ENCODE measurements at regions not wholly inside any gene's neighbourhood (a gene's known extent, or its start where the extent isn't known, plus 50 kb on each side); places are given as distances from the start of the nearest gene placed in this dataset.

- no peak overlapping the region for H3K4me3 ChIP-seq
- ATAC-seq (no peak), FAIRE-seq (no peak), DNase-seq (ENCODE audit: low read depth in 1 of 2, low spot score in 1 of 2) (no peak)
- no peak overlapping the region for H3K4me2 ChIP-seq
- H3K4me1 ChIP-seq = peaks cover 7% of the 10 kb centered on the region
- POLR2A ChIA-PET = no interaction called here
- H3K27ac ChIP-seq = peak overlapping the region in 1 of 2 experiments; percentile 19; a peak in 1 of 6 replicates
- TF ChIP-seq ZC3H11A (IDR thresholded peaks at IDR 0.05) = no peak
- TF ChIP-seq TP53 (CRISPR knock-in tag; IDR thresholded peaks at IDR 0.05) = no peak
- TF ChIP-seq HOXB5 (CRISPR knock-in tag; IDR thresholded peaks at IDR 0.05) = no peak
- TF ChIP-seq PBX3 (IDR thresholded peaks at IDR 0.05) = no peak
- TF ChIP-seq HOXB13 (CRISPR knock-in tag; IDR thresholded peaks at IDR 0.05; ENCODE audit: low read depth) = no peak
- no peak for TF ChIP-seq KDM1A (IDR thresholded peaks at IDR 0.05; ENCODE audit: low read depth)
- no peak for TF ChIP-seq FOSB (CRISPR knock-in tag; IDR thresholded peaks at IDR 0.05)
- TF ChIP-seq ZSCAN20 (CRISPR knock-in tag; IDR thresholded peaks at IDR 0.05) = no peak
- no peak for TF ChIP-seq CEBPB (IDR thresholded peaks at IDR 0.05)
- TF ChIP-seq SREBF2 (IDR thresholded peaks at IDR 0.05) = no peak
- no peak for TF ChIP-seq NPAS2 (CRISPR knock-in tag; IDR thresholded peaks at IDR 0.05; ENCODE audit: borderline replicate concordance)
- no peak for TF ChIP-seq RAD21 (conservative IDR thresholded peaks at IDR 0.05 in 1 of 2, IDR thresholded peaks at IDR 0.05 in 1 of 2)
- no peak for TF ChIP-seq MYC (IDR thresholded peaks at IDR 0.05; ENCODE audit: borderline replicate concordance, low read length)
- no peak for TF ChIP-seq EP300 (IDR thresholded peaks at IDR 0.05)
- no peak for TF ChIP-seq JUNB (IDR thresholded peaks at IDR 0.05)
- no peak for TF ChIP-seq EHMT2 (IDR thresholded peaks at IDR 0.05; ENCODE audit: low read depth)
- TF ChIP-seq ELK1 (IDR thresholded peaks at IDR 0.05; ENCODE audit: low read depth, low read length) = no peak
- no peak for TF ChIP-seq HDAC2 (IDR thresholded peaks at IDR 0.05)
- TF ChIP-seq RCOR1 (IDR thresholded peaks at IDR 0.05; ENCODE audit: low read depth, low read length) = no peak
- CTCF ChIA-PET = interaction anchor here (2.3 kb wide), 1 partner anchor 11 kb away, joined by 6 read pairs; no protein-coding TSS in a partner anchor
- H3K9me3 ChIP-seq = peaks cover 9% of the 10 kb centered on the region
- WGBS (ENCODE audit: missing lambda C conversion rate) = 57% methylated on average over 5 of the region's 5 CpGs
These were observed 58.7 kb upstream of the NANOS1 start for GRCh38 chr10:118970770-118971169.

GRCh38 chr10:118971187-118971586, 58.3 kb upstream of the NANOS1 start:
- ATAC-seq = no peak
- Histone ChIP-seq H3K4me2 (no peak overlapping the region), H3K4me3 (no peak overlapping the region), H3K4me1 (0 out of 3 replicates have a peak, but pooled peaks cover 5% of the 10 kb centered on the region), H3K27ac (no peak overlapping the region), H3K9me3 (peaks cover 9% of the 10 kb centered on the region)
- POLR2A ChIA-PET = no interaction called here
- TF ChIP-seq PHF8 (IDR thresholded peaks at IDR 0.05; ENCODE audit: borderline replicate concordance, low read depth) (no peak), GATA3 (IDR thresholded peaks at IDR 0.05; ENCODE audit: borderline replicate concordance) (no peak), EHF (CRISPR knock-in tag; IDR thresholded peaks at IDR 0.05) (no peak)
- no peak for DNase-seq (ENCODE audit: low read depth in 1 of 2, low spot score in 1 of 2)
- no peak for FAIRE-seq
- CTCF ChIA-PET = interaction anchor here (2.3 kb wide), 1 partner anchor 11 kb away, joined by 6 read pairs; no protein-coding TSS in a partner anchor
- WGBS (ENCODE audit: missing lambda C conversion rate) = 84% methylated on average over 7 of the region's 7 CpGs

GRCh38 chr10:118971876-118972275, 57.6 kb upstream of the NANOS1 start:
- no peak for DNase-seq (ENCODE audit: low read depth in 1 of 2, low spot score in 1 of 2)
- WGBS (ENCODE audit: missing lambda C conversion rate) = 55% methylated on average over 3 of the region's 3 CpGs
- Histone ChIP-seq H3K4me1 (0 out of 3 replicates have a peak, but pooled peaks cover 5% of the 10 kb centered on the region), H3K4me3 (no peak overlapping the region), H3K9me3 (peaks cover 9% of the 10 kb centered on the region), H3K4me2 (no peak overlapping the region), H3K27ac (no peak overlapping the region)
- peak in 1 of 2 experiments; percentile 51; a peak in 2 of 6 replicates for ATAC-seq
- CTCF ChIA-PET = interaction anchor here (2.3 kb wide), 1 partner anchor 12 kb away, joined by 6 read pairs; no protein-coding TSS in a partner anchor
- no peak for FAIRE-seq
- POLR2A ChIA-PET = no interaction called here
- TF ChIP-seq CHD4 (IDR thresholded peaks at IDR 0.05; ENCODE audit: borderline replicate concordance) = no peak
- TF ChIP-seq EHF (CRISPR knock-in tag; IDR thresholded peaks at IDR 0.05) = no peak
- no peak for TF ChIP-seq E2F6 (IDR thresholded peaks at IDR 0.05; ENCODE audit: borderline replicate concordance, low read depth)
- TF ChIP-seq CHD2 (IDR thresholded peaks at IDR 0.05; ENCODE audit: low read length, partially characterized antibody) = no peak
- no peak for TF ChIP-seq TFCP2L1 (CRISPR knock-in tag; IDR thresholded peaks at IDR 0.05)
- TF ChIP-seq NPAS2 (CRISPR knock-in tag; IDR thresholded peaks at IDR 0.05; ENCODE audit: borderline replicate concordance) = no peak
- TF ChIP-seq REST (IDR thresholded peaks at IDR 0.05) = no peak
- TF ChIP-seq NR3C1 (IDR thresholded peaks at IDR 0.05) = no peak
